ENCODE measurements at regions not wholly inside any gene's neighbourhood (a gene's known extent, or its start where the extent isn't known, plus 50 kb on each side); places are given as distances from the start of the nearest gene placed in this dataset.

DNA sequence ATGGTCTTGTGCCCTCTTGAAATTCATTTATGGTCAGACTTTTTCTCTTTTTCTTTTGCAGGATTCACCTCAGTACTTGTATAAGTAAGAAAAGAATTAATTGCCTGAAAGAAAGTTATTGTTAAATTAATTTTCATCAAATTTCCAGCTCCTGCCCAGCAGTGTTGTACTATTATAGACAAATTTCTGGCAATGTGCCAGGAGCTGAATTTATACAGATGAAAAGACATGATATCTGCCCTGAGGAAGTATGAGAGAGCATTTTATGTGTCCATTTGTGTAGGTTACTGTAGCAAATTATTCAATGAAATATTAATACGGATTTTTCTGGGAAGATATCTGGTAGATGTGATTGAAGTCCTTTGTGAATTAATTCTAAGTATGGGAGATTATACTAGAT is 2371.5 kb upstream of the TENM3 start:
- TF ChIP-seq, protein P1, sequence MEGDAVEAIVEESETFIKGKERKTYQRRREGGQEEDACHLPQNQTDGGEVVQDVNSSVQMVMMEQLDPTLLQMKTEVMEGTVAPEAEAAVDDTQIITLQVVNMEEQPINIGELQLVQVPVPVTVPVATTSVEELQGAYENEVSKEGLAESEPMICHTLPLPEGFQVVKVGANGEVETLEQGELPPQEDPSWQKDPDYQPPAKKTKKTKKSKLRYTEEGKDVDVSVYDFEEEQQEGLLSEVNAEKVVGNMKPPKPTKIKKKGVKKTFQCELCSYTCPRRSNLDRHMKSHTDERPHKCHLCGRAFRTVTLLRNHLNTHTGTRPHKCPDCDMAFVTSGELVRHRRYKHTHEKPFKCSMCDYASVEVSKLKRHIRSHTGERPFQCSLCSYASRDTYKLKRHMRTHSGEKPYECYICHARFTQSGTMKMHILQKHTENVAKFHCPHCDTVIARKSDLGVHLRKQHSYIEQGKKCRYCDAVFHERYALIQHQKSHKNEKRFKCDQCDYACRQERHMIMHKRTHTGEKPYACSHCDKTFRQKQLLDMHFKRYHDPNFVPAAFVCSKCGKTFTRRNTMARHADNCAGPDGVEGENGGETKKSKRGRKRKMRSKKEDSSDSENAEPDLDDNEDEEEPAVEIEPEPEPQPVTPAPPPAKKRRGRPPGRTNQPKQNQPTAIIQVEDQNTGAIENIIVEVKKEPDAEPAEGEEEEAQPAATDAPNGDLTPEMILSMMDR (conservative IDR thresholded peaks at IDR 0.05), result no peak
- TF ChIP-seq ZFX (IDR thresholded peaks at IDR 0.05), result no peak
- no peak overlapping the region for H3K27ac ChIP-seq

DNA sequence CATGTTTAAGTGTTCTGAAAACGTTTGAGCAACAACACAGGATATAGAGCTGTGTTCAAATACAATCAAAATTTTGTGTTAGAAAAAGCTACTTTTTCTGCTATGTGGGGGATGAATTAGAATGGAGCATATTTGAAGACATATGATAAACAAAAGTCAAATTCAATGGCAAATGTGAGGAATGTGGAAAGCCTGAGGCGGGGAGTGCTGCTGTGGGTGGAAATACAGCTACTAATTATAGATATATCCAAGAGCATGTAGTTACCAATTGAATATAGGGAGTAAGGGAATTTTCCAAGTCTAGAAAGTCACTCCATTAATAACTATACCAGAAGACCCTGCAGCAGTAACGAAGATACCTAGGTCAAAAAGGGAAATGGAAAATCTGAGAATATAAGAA is 2370.4 kb upstream of the TENM3 start:
- no peak for TF ChIP-seq ZFX (IDR thresholded peaks at IDR 0.05)
- TF ChIP-seq, protein P1 (conservative IDR thresholded peaks at IDR 0.05), result no peak
- H3K27ac ChIP-seq, result no peak overlapping the region

DNA sequence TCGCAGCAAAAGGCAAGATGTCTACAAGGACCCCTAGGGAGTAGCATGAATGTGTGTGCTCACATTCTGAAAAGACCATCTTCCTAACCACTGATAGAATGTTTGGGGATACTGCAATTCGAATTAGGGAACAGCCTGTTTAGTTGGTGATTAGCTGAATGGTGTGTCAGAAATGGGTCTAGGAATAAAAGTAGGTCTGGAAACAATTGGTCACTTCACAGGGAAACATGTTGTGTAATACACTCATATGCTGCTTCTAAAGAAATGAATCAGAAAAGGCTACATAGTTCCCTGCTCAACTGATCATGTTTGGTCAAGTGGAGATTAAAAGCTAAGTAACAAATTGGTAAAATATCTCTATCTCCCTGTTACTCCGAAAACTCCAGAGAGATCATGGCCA is 2362.4 kb upstream of the TENM3 start:
- H3K27ac ChIP-seq, result no peak overlapping the region
- TF ChIP-seq, protein P1 (conservative IDR thresholded peaks at IDR 0.05), result no peak
- TF ChIP-seq ZFX (IDR thresholded peaks at IDR 0.05), result no peak

DNA sequence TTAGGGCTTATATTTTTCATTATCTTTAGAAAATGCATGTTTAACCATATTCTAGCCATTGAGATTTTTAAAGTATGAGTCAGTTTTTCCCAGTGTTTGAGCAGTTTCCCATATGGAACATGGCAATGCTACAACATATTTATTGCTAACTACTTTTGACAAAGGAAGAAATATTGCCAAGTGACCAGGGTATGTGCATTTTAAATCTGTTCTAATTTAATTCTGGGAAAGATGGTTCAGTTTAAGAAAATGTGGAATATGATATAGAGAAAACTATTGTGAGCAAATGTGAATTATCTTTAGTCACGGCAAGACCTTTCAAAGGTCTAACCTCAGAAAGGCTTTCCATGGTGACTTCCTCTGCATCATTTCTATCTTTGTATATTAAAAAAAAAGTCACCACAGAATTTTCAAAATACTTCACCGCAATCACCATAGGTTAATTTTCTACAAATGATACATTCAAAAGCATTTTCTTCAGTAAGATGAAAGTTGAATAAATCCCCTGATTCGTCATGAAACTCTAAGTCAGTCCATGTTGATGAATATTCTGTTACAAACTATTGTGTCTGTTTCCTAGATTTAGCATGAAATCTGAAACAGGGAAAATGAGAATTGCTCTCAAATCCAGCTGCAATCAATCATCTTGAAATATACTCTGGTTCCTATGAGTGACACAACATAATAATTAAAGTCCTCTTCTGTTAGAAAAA is 2349.0 kb upstream of the TENM3 start:
- H3K27ac ChIP-seq, result no peak overlapping the region
- TF ChIP-seq, protein P1 (conservative IDR thresholded peaks at IDR 0.05), result no peak
- no peak for TF ChIP-seq ZFX (IDR thresholded peaks at IDR 0.05)

DNA sequence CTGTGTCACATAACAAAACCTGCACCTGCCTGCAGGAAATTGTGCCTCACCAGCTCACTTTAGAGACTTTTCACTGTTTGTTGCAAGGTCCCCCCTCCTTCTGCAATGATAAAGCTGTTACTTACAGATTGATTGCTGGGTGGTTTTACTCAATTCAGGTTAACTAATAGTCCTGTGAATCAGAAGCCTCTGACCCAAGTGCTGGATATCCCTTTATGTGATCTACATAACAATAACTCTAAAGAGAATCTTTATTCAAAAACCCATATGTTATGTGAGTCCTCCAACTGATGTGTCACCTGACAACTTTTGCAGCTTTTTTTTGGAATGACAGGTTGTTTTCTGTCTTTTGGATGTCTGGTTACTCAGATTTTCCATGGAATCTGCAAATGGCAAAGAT is 2323.6 kb upstream of the TENM3 start:
- H3K27ac ChIP-seq, result no peak overlapping the region

DNA sequence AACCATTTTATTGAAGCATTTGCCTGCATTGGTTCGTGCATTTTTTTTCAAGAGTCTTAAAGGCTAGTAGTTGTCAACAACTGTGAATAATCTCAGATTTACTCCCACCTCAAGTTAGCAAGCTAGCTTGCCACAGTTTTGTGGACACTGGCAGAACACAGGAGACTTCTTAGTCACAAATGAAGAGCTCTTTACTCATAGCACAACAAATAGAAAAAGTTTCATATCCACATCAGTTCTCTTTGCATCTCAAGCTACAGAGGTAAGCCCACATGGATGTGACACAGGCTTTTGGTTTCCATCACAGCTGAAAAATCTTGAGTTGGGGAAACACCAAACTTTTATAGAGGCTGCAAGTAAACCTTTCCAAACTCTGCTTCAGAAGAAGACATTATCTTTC is 2315.7 kb upstream of the TENM3 start:
- no peak overlapping the region for H3K27ac ChIP-seq
- TF ChIP-seq ZFX (IDR thresholded peaks at IDR 0.05), result no peak
- TF ChIP-seq, protein P1 (conservative IDR thresholded peaks at IDR 0.05), result no peak

More for the DNA sequence above, 2323.6 kb upstream of the TENM3 start:
- TF ChIP-seq, protein P1 (conservative IDR thresholded peaks at IDR 0.05), result no peak
- TF ChIP-seq ZFX (IDR thresholded peaks at IDR 0.05), result no peak

DNA sequence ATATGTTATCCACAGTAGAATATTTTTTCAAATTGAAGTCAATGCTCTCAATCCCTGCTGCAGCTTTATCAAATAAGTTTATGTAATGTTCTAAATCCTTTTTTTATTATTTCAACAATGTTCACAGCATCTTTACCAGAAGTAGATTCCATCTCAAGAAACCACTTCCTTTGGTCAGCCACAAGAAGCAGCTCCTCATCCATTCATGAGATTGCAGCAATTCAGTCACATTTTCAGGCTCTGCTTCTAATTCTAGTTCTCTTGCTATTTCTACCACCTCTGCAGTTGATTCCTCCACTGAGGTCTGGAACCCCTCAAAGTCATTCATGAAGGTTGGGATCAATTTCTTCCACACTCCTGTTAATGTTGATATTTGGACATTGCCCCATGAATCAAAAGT is 2301.3 kb upstream of the TENM3 start:
- TF ChIP-seq ZFX (IDR thresholded peaks at IDR 0.05), result no peak
- TF ChIP-seq, protein P1 (conservative IDR thresholded peaks at IDR 0.05), result no peak
- no peak overlapping the region for H3K27ac ChIP-seq

Data from C4-2B (cell line).